ENCODE measurements at regions not wholly inside any gene's neighbourhood (a gene's known extent, or its start where the extent isn't known, plus 50 kb on each side); places are given as distances from the start of the nearest gene placed in this dataset.

DNA sequence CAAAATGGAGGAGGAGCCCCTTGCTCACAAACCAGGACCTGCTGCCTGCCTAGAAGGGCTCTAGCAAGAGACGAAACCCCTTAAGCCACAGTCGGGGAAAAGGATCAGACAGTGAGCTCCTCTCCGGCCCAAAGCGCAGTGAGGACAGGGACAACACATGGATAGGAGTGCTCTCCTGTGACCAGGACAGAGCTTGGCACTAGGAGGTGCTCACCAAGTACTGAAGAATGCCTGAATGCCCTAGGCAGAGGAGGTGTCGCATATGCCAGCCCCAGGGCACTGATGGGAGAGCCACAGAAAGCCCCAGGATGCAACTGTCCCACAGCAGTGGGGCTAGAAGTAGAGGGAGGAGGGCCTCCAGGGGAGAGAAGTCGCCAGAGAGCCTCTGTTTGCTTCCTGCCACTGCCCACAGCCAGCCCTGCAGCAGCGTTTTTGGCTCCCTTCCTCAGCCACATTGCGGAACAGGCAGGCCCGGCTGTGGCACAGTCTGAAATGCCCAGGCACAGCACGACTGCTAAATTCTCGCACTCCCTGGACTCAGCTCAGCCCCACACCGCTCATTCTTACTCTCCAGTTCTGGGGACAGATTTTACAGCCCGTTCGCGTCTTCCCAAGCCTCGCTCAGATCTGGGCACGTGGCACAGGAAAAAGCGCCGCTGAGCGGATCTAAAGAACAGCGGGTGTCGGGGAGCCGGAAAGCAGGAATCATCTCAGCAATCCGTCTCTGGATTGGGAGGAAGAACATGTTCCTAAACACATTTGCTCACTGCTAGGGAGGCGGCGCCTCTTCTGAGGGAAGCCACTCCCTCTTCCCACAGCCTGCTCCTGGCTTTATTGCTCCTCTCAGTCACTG, 98.7 kb upstream of the POU3F3 start (continued):
- TF ChIP-seq, protein P1, sequence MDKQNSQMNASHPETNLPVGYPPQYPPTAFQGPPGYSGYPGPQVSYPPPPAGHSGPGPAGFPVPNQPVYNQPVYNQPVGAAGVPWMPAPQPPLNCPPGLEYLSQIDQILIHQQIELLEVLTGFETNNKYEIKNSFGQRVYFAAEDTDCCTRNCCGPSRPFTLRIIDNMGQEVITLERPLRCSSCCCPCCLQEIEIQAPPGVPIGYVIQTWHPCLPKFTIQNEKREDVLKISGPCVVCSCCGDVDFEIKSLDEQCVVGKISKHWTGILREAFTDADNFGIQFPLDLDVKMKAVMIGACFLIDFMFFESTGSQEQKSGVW (CRISPR knock-in tag; IDR thresholded peaks at IDR 0.05; ENCODE audit: borderline replicate concordance), result no peak
- no peak for TF ChIP-seq ZNF547 (CRISPR knock-in tag; IDR thresholded peaks at IDR 0.05)
- no peak for TF ChIP-seq SIX4 (CRISPR knock-in tag; IDR thresholded peaks at IDR 0.05)
- no peak for TF ChIP-seq MED1 (CRISPR knock-in tag; IDR thresholded peaks at IDR 0.05)
- TF ChIP-seq ZNF207 (IDR thresholded peaks at IDR 0.05; ENCODE audit: borderline replicate concordance), result no peak
- TF ChIP-seq, protein P2, sequence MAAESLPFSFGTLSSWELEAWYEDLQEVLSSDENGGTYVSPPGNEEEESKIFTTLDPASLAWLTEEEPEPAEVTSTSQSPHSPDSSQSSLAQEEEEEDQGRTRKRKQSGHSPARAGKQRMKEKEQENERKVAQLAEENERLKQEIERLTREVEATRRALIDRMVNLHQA (CRISPR knock-in tag; IDR thresholded peaks at IDR 0.05), result no peak
- TF ChIP-seq ZNF652 (CRISPR knock-in tag; IDR thresholded peaks at IDR 0.05; ENCODE audit: borderline replicate concordance, low read depth), result no peak
- TF ChIP-seq, protein P3, sequence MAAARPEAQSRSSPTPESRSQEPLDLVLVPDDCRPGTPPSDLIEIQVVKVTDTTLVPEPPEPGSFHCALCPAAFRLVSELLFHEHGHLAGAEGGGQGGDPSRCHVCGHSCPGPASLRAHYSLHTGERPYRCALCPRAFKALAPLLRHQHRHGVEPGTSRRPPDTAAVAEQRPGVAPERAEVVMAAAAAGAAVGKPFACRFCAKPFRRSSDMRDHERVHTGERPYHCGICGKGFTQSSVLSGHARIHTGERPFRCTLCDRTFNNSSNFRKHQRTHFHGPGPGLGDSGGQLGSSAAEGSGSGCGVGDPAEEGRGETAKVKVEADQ (CRISPR knock-in tag; IDR thresholded peaks at IDR 0.05; ENCODE audit: borderline replicate concordance), result no peak

DNA sequence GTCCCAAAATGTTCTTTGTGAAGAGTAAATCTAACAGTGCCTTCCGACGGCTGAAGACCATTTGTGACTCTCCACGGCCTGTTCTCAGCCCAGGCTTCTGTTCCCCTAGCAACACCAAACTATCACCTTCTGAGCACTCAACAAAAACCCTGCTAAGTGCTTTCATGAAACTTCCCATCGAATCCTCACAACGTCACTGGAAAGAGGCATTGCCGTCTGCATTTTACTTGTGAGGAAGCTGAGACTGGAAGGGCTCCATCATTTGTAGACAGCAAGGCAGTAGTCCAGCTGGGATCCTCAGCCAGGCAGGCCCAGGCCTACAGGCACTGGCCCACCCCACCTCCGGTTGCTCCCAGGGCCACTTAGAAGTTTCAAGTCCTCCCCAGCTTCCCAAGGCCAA, 97.8 kb upstream of the POU3F3 start:
- H2AFZ ChIP-seq (ENCODE audit: low read length), result no peak overlapping the region
- H3K27ac ChIP-seq (ENCODE audit: extremely low read length, insufficient read depth, low read length), result no peak overlapping the region
- H3K79me2 ChIP-seq (ENCODE audit: insufficient read depth, low read length), result no peaks in the 10 kb centered on the region
- no peak overlapping the region for H3K9ac ChIP-seq (ENCODE audit: insufficient read depth, low read depth, low read length)
- DNase-seq (ENCODE audit: low spot score), result no peak
- no TSS peak for BruUV-seq (replicated peaks)
- ATAC-seq, result no peak
- no peak overlapping the region for H3K4me2 ChIP-seq (ENCODE audit: low read depth, low read length)
- in situ Hi-C loops (cut with HindIII; ENCODE audit: extremely low pct_ligation_motif_present, low pct_unique_long_range_greater_than_20kb), result no loop called here
- H4K20me1 ChIP-seq (ENCODE audit: insufficient read depth, low read length), result no peaks in the 10 kb centered on the region
- no peak for FAIRE-seq
- H3K4me3 ChIP-seq (replicated peaks in 1 of 3; ENCODE audit: insufficient read depth in 1 of 3, low read depth in 2 of 3, low read length in 3 of 3), result no peak overlapping the region
- 20% methylated on average over 6 of the region's 7 CpGs for WGBS (ENCODE audit: low lambda C conversion rate)
- ChIA-PET POLR2A (no interaction called here), CTCF (ENCODE audit: low intra/inter-chr PET ratio, low total read pairs) (no interaction called here)
- peaks cover 6 to 33% of the 10 kb centered on the region in 2 experiments for H3K27me3 ChIP-seq (ENCODE audit: control insufficient read depth in 1 of 2, insufficient read depth in 2 of 2, low read length in 2 of 2)
- no peaks in the 10 kb centered on the region for H3K9me3 ChIP-seq (ENCODE audit: low read length)
- H3K4me1 ChIP-seq (ENCODE audit: insufficient read depth, low read length), result no peaks in the 10 kb centered on the region
- H3K36me3 ChIP-seq (replicated peaks in 1 of 2; ENCODE audit: control insufficient read depth in 1 of 2, insufficient read depth in 2 of 2, low read length in 2 of 2), result no peaks in the 10 kb centered on the region
- intact Hi-C loops (cut with micrococcal nuclease; ENCODE audit: unreplicated experiment), result no loop called here
- no peak for TF ChIP-seq SCMH1 (CRISPR knock-in tag; IDR thresholded peaks at IDR 0.05; ENCODE audit: borderline replicate concordance)
- TF ChIP-seq, protein P4, sequence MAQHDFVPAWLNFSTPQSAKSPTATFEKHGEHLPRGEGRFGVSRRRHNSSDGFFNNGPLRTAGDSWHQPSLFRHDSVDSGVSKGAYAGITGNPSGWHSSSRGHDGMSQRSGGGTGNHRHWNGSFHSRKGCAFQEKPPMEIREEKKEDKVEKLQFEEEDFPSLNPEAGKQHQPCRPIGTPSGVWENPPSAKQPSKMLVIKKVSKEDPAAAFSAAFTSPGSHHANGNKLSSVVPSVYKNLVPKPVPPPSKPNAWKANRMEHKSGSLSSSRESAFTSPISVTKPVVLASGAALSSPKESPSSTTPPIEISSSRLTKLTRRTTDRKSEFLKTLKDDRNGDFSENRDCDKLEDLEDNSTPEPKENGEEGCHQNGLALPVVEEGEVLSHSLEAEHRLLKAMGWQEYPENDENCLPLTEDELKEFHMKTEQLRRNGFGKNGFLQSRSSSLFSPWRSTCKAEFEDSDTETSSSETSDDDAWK (CRISPR knock-in tag; IDR thresholded peaks at IDR 0.05), result no peak
- TF ChIP-seq RBAK (CRISPR knock-in tag; IDR thresholded peaks at IDR 0.05), result no peak
- no peak for TF ChIP-seq ZC3H4 (CRISPR knock-in tag; IDR thresholded peaks at IDR 0.05; ENCODE audit: borderline replicate concordance)
- TF ChIP-seq, protein P5, sequence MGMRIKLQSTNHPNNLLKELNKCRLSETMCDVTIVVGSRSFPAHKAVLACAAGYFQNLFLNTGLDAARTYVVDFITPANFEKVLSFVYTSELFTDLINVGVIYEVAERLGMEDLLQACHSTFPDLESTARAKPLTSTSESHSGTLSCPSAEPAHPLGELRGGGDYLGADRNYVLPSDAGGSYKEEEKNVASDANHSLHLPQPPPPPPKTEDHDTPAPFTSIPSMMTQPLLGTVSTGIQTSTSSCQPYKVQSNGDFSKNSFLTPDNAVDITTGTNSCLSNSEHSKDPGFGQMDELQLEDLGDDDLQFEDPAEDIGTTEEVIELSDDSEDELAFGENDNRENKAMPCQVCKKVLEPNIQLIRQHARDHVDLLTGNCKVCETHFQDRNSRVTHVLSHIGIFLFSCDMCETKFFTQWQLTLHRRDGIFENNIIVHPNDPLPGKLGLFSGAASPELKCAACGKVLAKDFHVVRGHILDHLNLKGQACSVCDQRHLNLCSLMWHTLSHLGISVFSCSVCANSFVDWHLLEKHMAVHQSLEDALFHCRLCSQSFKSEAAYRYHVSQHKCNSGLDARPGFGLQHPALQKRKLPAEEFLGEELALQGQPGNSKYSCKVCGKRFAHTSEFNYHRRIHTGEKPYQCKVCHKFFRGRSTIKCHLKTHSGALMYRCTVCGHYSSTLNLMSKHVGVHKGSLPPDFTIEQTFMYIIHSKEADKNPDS (CRISPR knock-in tag; IDR thresholded peaks at IDR 0.05), result no peak
- TF ChIP-seq, protein P6, sequence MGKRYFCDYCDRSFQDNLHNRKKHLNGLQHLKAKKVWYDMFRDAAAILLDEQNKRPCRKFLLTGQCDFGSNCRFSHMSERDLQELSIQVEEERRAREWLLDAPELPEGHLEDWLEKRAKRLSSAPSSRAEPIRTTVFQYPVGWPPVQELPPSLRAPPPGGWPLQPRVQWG (CRISPR knock-in tag; IDR thresholded peaks at IDR 0.05; ENCODE audit: borderline replicate concordance, low read depth), result no peak
- no peak for TF ChIP-seq NBN (conservative IDR thresholded peaks at IDR 0.05)
- no peak for TF ChIP-seq MXD4 (CRISPR knock-in tag; IDR thresholded peaks at IDR 0.05)
- no peak for TF ChIP-seq TMF1 (CRISPR knock-in tag; IDR thresholded peaks at IDR 0.05; ENCODE audit: low read depth)
- no peak for TF ChIP-seq ZNF891 (CRISPR knock-in tag; IDR thresholded peaks at IDR 0.05)

All from HepG2 (cell line).